ENCODE measurements at regions not wholly inside any gene's neighbourhood (a gene's known extent, or its start where the extent isn't known, plus 50 kb on each side); places are given as distances from the start of the nearest gene placed in this dataset.
"Not testable (repeated sequence)": the region's sequence is repeated elsewhere in the genome, so short reads cannot be mapped to it uniquely, and the experiment has no call there.

DNA sequence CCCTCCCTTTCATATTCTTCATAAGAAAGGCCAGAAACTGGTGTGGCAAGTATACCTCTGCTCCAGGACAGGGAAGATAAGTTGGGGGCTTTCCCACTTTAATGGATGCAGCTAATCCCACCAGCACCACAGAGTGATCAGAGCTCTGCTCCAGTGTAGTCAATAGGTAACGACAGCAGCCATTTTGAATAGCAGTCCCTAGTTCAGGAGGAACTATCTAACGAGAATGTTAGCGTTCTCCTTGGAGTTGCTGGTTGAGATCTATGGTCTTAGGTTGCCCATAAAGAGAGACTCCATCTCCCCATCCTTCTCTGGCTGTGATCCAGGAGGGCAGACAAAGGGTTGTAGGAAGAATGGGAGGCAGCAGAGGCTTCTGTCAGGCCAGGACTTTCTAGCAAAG is 64.0 kb upstream of the CCDC90B start:
- CTCF ChIA-PET = no interaction called here
- Mint-ChIP-seq H3K9me3 (ENCODE audit: low read depth, unreplicated experiment) (no peaks in the 10 kb centered on the region), H3K4me1 (ENCODE audit: low read depth, unreplicated experiment) (no peaks in the 10 kb centered on the region), H3K27ac (ENCODE audit: unreplicated experiment) (no peak overlapping the region), H3K4me3 (ENCODE audit: low read depth, unreplicated experiment) (no peak overlapping the region), H3K27me3 (ENCODE audit: unreplicated experiment) (peaks cover 33% of the 10 kb centered on the region), H3K36me3 (ENCODE audit: insufficient read depth, unreplicated experiment) (no peaks in the 10 kb centered on the region)
- TF ChIP-seq, protein P1, sequence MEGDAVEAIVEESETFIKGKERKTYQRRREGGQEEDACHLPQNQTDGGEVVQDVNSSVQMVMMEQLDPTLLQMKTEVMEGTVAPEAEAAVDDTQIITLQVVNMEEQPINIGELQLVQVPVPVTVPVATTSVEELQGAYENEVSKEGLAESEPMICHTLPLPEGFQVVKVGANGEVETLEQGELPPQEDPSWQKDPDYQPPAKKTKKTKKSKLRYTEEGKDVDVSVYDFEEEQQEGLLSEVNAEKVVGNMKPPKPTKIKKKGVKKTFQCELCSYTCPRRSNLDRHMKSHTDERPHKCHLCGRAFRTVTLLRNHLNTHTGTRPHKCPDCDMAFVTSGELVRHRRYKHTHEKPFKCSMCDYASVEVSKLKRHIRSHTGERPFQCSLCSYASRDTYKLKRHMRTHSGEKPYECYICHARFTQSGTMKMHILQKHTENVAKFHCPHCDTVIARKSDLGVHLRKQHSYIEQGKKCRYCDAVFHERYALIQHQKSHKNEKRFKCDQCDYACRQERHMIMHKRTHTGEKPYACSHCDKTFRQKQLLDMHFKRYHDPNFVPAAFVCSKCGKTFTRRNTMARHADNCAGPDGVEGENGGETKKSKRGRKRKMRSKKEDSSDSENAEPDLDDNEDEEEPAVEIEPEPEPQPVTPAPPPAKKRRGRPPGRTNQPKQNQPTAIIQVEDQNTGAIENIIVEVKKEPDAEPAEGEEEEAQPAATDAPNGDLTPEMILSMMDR (IDR thresholded peaks at IDR 0.05; ENCODE audit: unreplicated experiment) = no peak
- BruUV-seq (replicated peaks) = no TSS peak
- no peak for DNase-seq
- intact Hi-C loops (cut with micrococcal nuclease; ENCODE audit: unreplicated experiment) = no loop called here

DNA sequence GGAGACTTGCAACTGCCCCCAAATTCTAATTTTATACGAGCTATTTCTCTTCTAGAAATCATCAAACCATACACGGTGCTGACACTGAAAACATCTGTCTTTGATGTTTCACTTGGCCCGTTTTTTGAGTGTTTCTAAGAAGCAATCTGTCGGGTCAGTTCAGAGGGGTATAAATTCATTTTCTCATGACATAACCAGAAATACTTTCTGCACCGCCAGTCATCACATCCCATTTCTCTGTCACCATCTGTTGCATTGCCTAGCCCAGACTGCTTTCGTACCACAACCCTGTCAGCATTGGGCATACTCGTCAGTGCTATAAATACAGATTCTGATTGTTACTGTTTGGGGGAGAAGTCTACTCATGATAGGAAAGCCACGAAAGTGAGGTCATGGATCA is 63.1 kb upstream of the CCDC90B start:
- Mint-ChIP-seq H3K27ac (ENCODE audit: unreplicated experiment) (no peak overlapping the region), H3K4me1 (ENCODE audit: low read depth, unreplicated experiment) (no peaks in the 10 kb centered on the region), H3K9me3 (ENCODE audit: low read depth, unreplicated experiment) (no peaks in the 10 kb centered on the region), H3K36me3 (ENCODE audit: insufficient read depth, unreplicated experiment) (no peaks in the 10 kb centered on the region), H3K4me3 (ENCODE audit: low read depth, unreplicated experiment) (no peak overlapping the region), H3K27me3 (ENCODE audit: unreplicated experiment) (peaks cover 33% of the 10 kb centered on the region)
- no peak for DNase-seq
- no TSS peak for BruUV-seq (replicated peaks)
- intact Hi-C loops (cut with micrococcal nuclease; ENCODE audit: unreplicated experiment) = no loop called here
- CTCF ChIA-PET = no interaction called here
- TF ChIP-seq, protein P1 (IDR thresholded peaks at IDR 0.05; ENCODE audit: unreplicated experiment) = no peak

DNA sequence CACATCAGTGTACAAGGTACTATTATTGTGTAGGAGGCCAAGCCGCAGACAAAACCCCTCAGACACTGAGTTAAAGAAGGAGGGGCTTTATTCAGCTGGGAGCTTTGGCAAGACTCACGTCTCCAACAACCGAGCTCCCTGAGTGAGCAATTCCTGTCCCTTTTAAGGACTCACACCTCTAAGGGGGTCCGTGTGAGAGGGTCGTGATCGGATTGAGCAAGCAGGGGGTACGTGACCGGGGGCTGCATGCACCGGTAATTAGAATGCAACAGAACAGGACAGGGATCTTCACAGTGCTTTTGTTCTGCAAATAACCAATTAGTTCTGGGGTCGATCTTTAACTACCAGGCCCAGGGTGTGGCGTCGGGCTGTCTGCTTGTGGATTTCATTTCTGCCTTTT is 60.5 kb upstream of the CCDC90B start:
- CTCF ChIA-PET = not testable (repeated sequence)

DNA sequence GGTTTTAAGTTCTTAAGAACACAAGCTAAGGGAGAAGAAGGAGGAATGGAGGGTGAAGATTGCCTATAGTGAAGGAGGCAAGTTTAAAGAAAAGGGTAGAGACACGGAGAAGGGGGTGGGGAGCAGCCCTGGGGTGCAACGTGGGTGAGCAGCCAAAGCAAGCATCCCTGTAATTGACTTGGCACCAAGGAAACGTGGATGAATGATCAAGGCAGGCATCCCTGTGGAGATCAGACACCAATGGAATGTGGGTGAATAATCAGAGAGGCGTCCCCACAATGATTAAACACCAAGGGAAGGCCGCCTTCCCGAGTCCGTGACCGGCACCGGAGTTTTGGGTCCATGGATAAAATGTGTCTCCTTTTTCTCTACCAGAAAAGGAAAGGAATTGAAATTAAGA is 58.4 kb upstream of the CCDC90B start:
- CTCF ChIA-PET; intact Hi-C loops (cut with micrococcal nuclease; ENCODE audit: unreplicated experiment); H3K27ac Mint-ChIP-seq (ENCODE audit: unreplicated experiment); H3K36me3 Mint-ChIP-seq (ENCODE audit: insufficient read depth, unreplicated experiment); H3K9me3 Mint-ChIP-seq (ENCODE audit: low read depth, unreplicated experiment); H3K4me1 Mint-ChIP-seq (ENCODE audit: low read depth, unreplicated experiment); H3K4me3 Mint-ChIP-seq (ENCODE audit: low read depth, unreplicated experiment); DNase-seq; BruUV-seq (replicated peaks): not testable (repeated sequence)
- H3K27me3 Mint-ChIP-seq (ENCODE audit: unreplicated experiment) = peaks cover 55% of the 10 kb centered on the region

More for the DNA sequence above, 60.5 kb upstream of the CCDC90B start:
- peaks cover 51% of the 10 kb centered on the region for H3K27me3 Mint-ChIP-seq (ENCODE audit: unreplicated experiment)
- H3K4me1 Mint-ChIP-seq (ENCODE audit: low read depth, unreplicated experiment); DNase-seq; H3K36me3 Mint-ChIP-seq (ENCODE audit: insufficient read depth, unreplicated experiment); intact Hi-C loops (cut with micrococcal nuclease; ENCODE audit: unreplicated experiment); H3K27ac Mint-ChIP-seq (ENCODE audit: unreplicated experiment); H3K9me3 Mint-ChIP-seq (ENCODE audit: low read depth, unreplicated experiment); BruUV-seq (replicated peaks); H3K4me3 Mint-ChIP-seq (ENCODE audit: low read depth, unreplicated experiment): not testable (repeated sequence)

DNA sequence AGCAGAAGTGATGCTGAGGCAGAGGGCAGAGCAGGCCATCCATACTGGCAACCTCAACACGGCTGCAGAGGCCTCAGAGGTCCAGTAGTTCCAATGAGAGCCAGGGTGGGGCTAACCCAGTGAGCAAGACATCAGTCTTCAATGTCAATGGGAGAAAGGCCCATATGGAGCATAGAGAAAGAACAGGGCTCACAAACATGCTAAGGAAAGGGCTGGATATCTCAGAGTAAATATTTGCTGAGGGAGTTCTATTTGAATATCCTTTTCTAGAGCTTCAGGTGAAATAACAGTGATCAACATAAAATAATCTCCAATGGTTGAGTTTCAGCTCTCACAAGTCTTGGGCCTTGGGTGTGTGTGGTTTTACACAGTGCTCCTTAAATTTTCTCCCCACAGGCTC is 50.8 kb upstream of the CCDC90B start:
- Mint-ChIP-seq H3K27ac (ENCODE audit: unreplicated experiment) (no peak overlapping the region), H3K4me1 (ENCODE audit: low read depth, unreplicated experiment) (no peaks in the 10 kb centered on the region), H3K36me3 (ENCODE audit: insufficient read depth, unreplicated experiment) (no peaks in the 10 kb centered on the region), H3K9me3 (ENCODE audit: low read depth, unreplicated experiment) (no peaks in the 10 kb centered on the region), H3K4me3 (ENCODE audit: low read depth, unreplicated experiment) (no peak overlapping the region), H3K27me3 (ENCODE audit: unreplicated experiment) (peaks cover 32% of the 10 kb centered on the region)
- no TSS peak for BruUV-seq (replicated peaks)
- CTCF ChIA-PET = no interaction called here
- DNase-seq = no peak
- TF ChIP-seq, protein P1 (IDR thresholded peaks at IDR 0.05; ENCODE audit: unreplicated experiment) = no peak
- intact Hi-C loops (cut with micrococcal nuclease; ENCODE audit: unreplicated experiment) = no loop called here

Data from Calu3 (cell line).